ENCODE measurements at regions not wholly inside any gene's neighbourhood (a gene's known extent, or its start where the extent isn't known, plus 50 kb on each side); places are given as distances from the start of the nearest gene placed in this dataset.

- no peak overlapping the region for H4K8ac ChIP-seq (replicated peaks; ENCODE audit: insufficient read length, low read depth, low read length)
- no peaks in the 10 kb centered on the region; a peak in 1 of 7 replicates for H3K36me3 Mint-ChIP-seq (ENCODE audit: insufficient read depth in 1 of 3, low read depth in 3 of 3)
- H2AFZ ChIP-seq (ENCODE audit: low read length) = no peak overlapping the region
- H2BK12ac ChIP-seq (ENCODE audit: insufficient read length, low read depth, low read length) = no peak overlapping the region
- no peak overlapping the region for H2BK20ac ChIP-seq (ENCODE audit: low read depth, low read length, poor library complexity, severe bottlenecking)
- peaks cover 14% of the 10 kb centered on the region; the same call in 1 of the 2 replicates for H3K79me2 ChIP-seq (ENCODE audit: insufficient read depth, low read length)
- no peak for TF ChIP-seq CTCF (conservative IDR thresholded peaks at IDR 0.05)
- H3T11ph ChIP-seq (ENCODE audit: low read length) = no peak overlapping the region
- no peak overlapping the region for H3K4ac ChIP-seq (ENCODE audit: low read depth, low read length)
- H2BK15ac ChIP-seq (ENCODE audit: low read depth, low read length) = no peak overlapping the region
- no peak overlapping the region for H2BK120ac ChIP-seq (ENCODE audit: low read depth, low read length, poor library complexity, severe bottlenecking)
- no peaks in the 10 kb centered on the region for H3K27me3 ChIP-seq (ENCODE audit: insufficient read depth, low read length)
- H3K4me3 Mint-ChIP-seq = no peak overlapping the region
- no peaks in the 10 kb centered on the region for H3K27me3 Mint-ChIP-seq (ENCODE audit: low read depth)
- H3K4me1 ChIP-seq (ENCODE audit: insufficient read depth, low read length) = peaks cover 14% of the 10 kb centered on the region; the same call in 1 of the 2 replicates
- peaks cover 17% of the 10 kb centered on the region for H3K79me1 ChIP-seq (ENCODE audit: insufficient read depth, low read depth, low read length, poor library complexity, severe bottlenecking)
- no peak overlapping the region for H3K56ac ChIP-seq (ENCODE audit: insufficient read length, low read depth, low read length)
- H3K9ac ChIP-seq (ENCODE audit: extremely low read depth, insufficient read length, low read length) = no peak overlapping the region
- H4K20me1 ChIP-seq (ENCODE audit: control insufficient read depth, insufficient read depth, insufficient read length) = no peaks in the 10 kb centered on the region
- no peaks in the 10 kb centered on the region for H3K9me3 Mint-ChIP-seq
- no peaks in the 10 kb centered on the region for H3K23me2 ChIP-seq (ENCODE audit: insufficient read length, low read depth, low read length, poor library complexity, severe bottlenecking)
- H3K9me3 ChIP-seq (ENCODE audit: control insufficient read depth, low read depth, low read length) = no peaks in the 10 kb centered on the region
- H3K27ac Mint-ChIP-seq = no peak overlapping the region
- no peak overlapping the region for H3K4me2 ChIP-seq (ENCODE audit: insufficient read depth, insufficient read length, low read length)
- H2AK5ac ChIP-seq (ENCODE audit: insufficient read length, low read length) = no peak overlapping the region
- no peak overlapping the region for H3K14ac ChIP-seq (ENCODE audit: insufficient read depth, low read length)
- no peak overlapping the region for H2BK5ac ChIP-seq (ENCODE audit: insufficient read length, low read length)
- H3K23ac ChIP-seq (ENCODE audit: insufficient read length, low read depth, low read length) = no peak overlapping the region
- DNase-seq = no peak
- no peak overlapping the region for H4K91ac ChIP-seq (ENCODE audit: insufficient read length, low read depth, low read length)
- no peak overlapping the region for H3K27ac ChIP-seq (ENCODE audit: insufficient read length, low read depth, low read length)
- no peak overlapping the region for H4K5ac ChIP-seq (ENCODE audit: insufficient read length, low read depth, low read length)
- H3K4me1 Mint-ChIP-seq = peaks cover 22 to 30% of the 10 kb centered on the region in 2 experiments
- H3K18ac ChIP-seq (ENCODE audit: insufficient read length, low read depth, low read length) = no peak overlapping the region
These were observed 54.0 kb downstream of the UTRN start for GRCh38 chr6:144338951-144339700.

Measured in H9 (cell line).